Cardiac fibroblast (primary cell): ENCODE measurements at regions not wholly inside any gene's neighbourhood (a gene's known extent, or its start where the extent isn't known, plus 50 kb on each side); places are given as distances from the start of the nearest gene placed in this dataset.

Experiments used
- DNase-seq, 2 donors: peaks; one replicate each; pipeline versions ENCODE4 v3.0.0 to v3.0.0-alpha.2; 2010; ENCODE audit warnings: low read depth in 2 of 2
- H3K4me3 ChIP-seq, 2 donors: replicated peaks in 1 of 2; 1 replicate in 1 of 2; 2 replicates in 1 of 2; pipeline ENCODE4 v1.5.1; 2011; ENCODE audit warnings: low read depth in 2 of 2, low read length in 2 of 2, mild to moderate bottlenecking in 2 of 2, moderate library complexity in 1 of 2
- CTCF ChIP-seq: IDR thresholded peaks from one replicate; pipeline ENCODE4 v1.5.1; 2011; ENCODE audit warnings: low read depth, mild to moderate bottlenecking, low read length, inconsistent platforms

GRCh38 chr20:57053067-57053466 lies 213.4 kb downstream of the BMP7 start:
- TF ChIP-seq CTCF: no peak
- no peak overlapping the region for H3K4me3 ChIP-seq
- no peak for DNase-seq

GRCh38 chr20:57053793-57054552 lies 212.5 kb downstream of the BMP7 start:
- no peak for TF ChIP-seq CTCF
- no peak for DNase-seq
- no peak overlapping the region for H3K4me3 ChIP-seq

- no peak overlapping the region for H3K4me3 ChIP-seq
- no peak for DNase-seq
- no peak for TF ChIP-seq CTCF
These were observed 211.1 kb downstream of the BMP7 start for GRCh38 chr20:57055345-57055744.

- no peak overlapping the region for H3K4me3 ChIP-seq
- DNase-seq: no peak
- TF ChIP-seq CTCF: no peak
These were observed 209.8 kb downstream of the BMP7 start for GRCh38 chr20:57056651-57057050.

- H3K4me3 ChIP-seq: no peak overlapping the region
- TF ChIP-seq CTCF: no peak
These were observed 207.3 kb downstream of the BMP7 start for GRCh38 chr20:57059055-57059596.

GRCh38 chr20:57060407-57061050 lies 205.9 kb downstream of the BMP7 start:
- H3K4me3 ChIP-seq: no peak overlapping the region
- no peak for TF ChIP-seq CTCF
- no peak for DNase-seq

More at GRCh38 chr20:57059055-57059596, 207.3 kb downstream of the BMP7 start:
- no peak for DNase-seq
